SK-N-SH (cell line): ENCODE measurements at regions not wholly inside any gene's neighbourhood (a gene's known extent, or its start where the extent isn't known, plus 50 kb on each side); places are given as distances from the start of the nearest gene placed in this dataset.

Source experiments
- EP300 ChIP-seq, 2 experiments: IDR thresholded peaks; 2 replicates each; pipeline versions ENCODE4 v1.4.0 to v1.6.1; 2012; ENCODE audit warnings: borderline replicate concordance in 1 of 2, low read depth in 1 of 2, low read length in 1 of 2
- NRF1 ChIP-seq: IDR thresholded peaks from 2 replicates; pipeline ENCODE4 v1.6.1; 2012; ENCODE audit warnings: low read depth, mild to moderate bottlenecking, low read length
- RAD21 ChIP-seq: IDR thresholded peaks from 2 replicates; pipeline ENCODE4 v1.6.1; 2012; ENCODE audit warnings: mild to moderate bottlenecking, low read length
- REST ChIP-seq: IDR thresholded peaks from 2 replicates; pipeline ENCODE4 v1.6.1; 2012; ENCODE audit warnings: mild to moderate bottlenecking, low read depth, low read length, moderate library complexity
- RXRA ChIP-seq: IDR thresholded peaks from 2 replicates; pipeline ENCODE4 v1.4.0; 2012; ENCODE audit warnings: low read depth, mild to moderate bottlenecking, borderline replicate concordance
- SIN3A ChIP-seq: IDR thresholded peaks from 2 replicates; pipeline ENCODE4 v1.6.1; 2012; ENCODE audit warnings: low read depth, mild to moderate bottlenecking, low read length, moderate library complexity, borderline replicate concordance

- TF ChIP-seq REST = no peak
- no peak for TF ChIP-seq SIN3A
- TF ChIP-seq RXRA = no peak
- TF ChIP-seq EP300 (IDR thresholded peaks at IDR 0.05; ENCODE audit: borderline replicate concordance in 1 of 2, low read depth in 1 of 2, low read length in 1 of 2) = no peak
- no peak for TF ChIP-seq NRF1
- TF ChIP-seq RAD21 = no peak
These were observed 439.0 kb upstream of the PTGER4 start for GRCh38 chr5:40240671-40241070.
